SKM-1 treated with dmso at 0.1 percent for 144 hours (cell line): ENCODE measurements at regions not wholly inside any gene's neighbourhood (a gene's known extent, or its start where the extent isn't known, plus 50 kb on each side); places are given as distances from the start of the nearest gene placed in this dataset.
"Not testable (repeated sequence)": the region's sequence is repeated elsewhere in the genome, so short reads cannot be mapped to it uniquely, and the experiment has no call there.

Source experiments
- DNase-seq: peaks from one replicate; lab custom pipeline; 2025; ENCODE audit not compliant: unreplicated experiment; lab: John Stamatoyannopoulos, UW

DNA sequence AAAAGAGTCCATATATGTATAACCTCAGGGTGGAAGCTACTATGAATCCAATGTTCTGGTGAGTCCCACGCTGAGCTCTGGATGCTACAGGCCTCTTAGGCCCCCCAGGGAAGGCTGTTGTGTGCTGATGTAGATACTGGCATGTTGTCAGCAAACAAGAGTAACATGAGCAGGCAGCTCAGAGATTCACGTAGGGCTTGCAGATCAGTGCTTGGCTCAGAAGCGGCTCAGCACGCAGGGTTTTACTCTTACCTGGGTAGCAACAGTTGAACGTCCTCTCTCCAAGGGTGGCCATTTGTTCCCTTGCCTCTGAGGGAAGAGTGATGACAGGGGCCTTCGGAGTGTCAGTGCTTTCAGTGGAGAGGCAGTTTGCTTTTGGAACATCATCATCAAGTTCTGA lies 93.4 kb downstream of the ZFP64 start:
- DNase-seq = no peak

DNA sequence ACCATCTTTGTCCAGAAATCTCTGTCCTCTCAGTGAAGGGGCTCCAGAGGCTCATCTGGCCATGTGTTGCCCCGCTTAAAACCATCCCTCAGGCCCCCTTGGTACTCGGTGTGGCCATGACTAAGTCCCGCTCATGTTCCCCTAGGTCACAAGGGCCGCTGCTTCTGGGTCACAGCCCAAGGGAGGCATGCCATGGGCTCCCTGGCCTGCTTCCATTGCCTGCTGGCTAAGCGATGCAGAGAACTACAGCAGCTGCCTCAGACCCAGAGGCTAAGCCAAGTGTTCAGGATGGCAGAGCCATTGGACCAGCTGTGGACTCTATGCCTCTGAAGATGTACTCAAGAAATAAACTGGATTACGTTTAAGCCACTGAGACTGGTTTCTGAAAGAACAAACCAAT lies 95.5 kb downstream of the ZFP64 start:
- DNase-seq = no peak

DNA sequence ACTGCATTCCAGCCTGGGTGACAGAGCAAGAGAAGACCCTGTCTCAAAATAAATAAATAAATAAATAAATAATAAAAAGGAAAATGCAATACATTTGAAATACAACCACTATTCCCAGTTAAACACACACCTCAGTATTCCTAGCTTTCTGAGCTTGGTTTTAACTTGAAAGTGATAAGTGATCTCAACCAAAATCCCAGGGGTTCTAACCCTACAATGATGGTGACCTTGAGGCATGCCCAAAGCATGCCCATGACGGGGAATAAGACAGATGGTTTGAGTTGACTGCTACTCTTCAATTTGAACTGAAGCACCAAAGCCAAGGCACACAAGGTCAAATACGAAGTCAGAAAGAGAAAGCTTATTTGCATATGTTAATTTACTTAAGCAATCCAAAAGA lies 96.9 kb downstream of the ZFP64 start:
- DNase-seq = no peak

DNA sequence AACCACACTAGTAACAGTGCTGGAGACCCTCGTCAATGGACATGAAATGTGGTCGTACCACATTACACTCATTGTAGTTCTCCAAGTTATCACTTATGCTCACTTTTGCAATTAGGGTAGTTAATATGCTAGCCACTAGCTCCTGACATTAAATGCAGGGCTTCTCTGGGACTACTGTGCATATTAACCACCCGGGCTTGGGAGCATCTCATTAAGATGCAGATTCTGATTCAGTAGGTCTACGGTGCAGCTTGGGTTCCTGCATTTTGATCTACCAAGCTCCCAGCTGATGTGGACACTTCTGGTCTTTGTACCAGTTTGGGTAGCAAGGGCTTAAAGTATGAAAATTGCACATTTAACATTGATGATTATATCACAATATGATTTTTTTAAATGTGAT lies 98.0 kb downstream of the ZFP64 start:
- no peak for DNase-seq

DNA sequence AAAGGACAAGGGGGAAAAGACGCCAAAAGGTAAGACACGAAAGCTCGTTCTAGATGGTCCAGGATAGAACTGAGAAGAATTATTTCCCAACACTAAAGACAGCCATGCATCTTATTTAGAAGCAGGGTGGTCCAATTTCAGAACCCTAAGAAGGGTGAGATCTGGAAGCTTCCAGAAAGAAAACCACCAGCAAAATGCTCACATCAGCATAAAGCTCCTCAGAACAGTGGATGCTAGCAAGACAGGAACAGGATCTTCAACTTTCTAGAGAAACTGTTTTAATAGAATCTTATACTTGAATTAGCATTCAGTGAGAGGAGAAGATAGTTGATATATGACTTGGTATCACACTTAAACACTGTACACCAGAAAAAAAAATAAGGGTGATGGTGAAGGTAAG lies 101.5 kb downstream of the ZFP64 start:
- no peak for DNase-seq

DNA sequence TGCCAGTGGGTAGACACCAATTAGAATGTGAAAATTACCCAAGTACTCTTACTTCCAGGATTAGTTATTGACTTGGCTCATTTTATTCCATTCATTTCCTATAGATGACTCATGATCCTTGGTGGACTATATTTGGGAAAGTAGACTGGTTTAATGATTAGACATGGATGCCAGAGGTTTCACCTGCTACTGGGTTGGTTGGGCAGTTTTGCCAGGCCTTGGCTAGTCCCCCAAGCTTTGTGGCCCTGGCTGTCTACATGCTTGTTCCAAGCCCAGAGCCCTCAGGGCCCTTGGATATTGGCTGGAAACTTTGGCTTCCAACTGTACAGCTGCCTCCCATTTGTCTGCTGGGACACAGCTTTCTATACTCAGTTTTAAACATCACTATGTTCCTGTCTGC lies 104.1 kb downstream of the ZFP64 start:
- no peak for DNase-seq

DNA sequence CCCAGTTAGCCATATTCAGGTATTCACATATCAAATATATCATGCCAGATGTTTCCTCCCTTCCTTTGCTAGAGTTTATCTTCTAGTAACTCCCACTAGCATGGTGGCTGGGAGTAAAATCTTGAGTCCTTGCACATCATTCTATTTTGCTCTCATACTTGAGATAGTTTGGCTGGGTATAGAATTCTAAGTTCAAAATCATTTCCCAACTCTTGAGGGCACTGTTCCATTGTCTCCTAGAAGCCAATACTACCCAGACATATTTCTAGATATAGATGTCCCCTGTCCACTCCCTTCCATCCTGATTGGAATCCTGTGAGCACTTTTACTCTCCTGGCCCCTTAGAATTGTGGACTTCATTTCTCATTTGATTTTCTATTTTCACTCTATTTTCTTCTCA lies 104.7 kb downstream of the ZFP64 start:
- DNase-seq = no peak

DNA sequence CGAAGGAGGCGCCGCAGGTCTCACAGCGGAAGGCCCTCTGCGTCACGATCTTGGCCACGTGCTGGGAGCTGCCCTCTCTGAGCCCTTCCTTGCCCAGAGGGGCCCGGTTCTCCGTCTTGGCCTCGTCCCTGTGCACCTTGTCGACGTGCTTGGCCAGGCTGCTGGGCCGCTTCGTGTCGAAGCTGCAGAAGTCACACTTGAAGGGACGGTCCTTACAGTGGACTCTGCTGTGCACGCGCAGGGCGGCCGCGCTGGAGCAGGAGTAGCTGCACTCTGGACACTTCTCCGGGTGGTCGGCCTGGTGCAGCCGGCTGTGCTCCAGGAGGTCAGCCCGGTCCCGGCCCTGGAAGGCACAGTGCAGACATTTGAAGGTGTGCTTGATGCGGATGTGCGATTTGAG lies 106.9 kb downstream of the ZFP64 start:
- no peak for DNase-seq

DNA sequence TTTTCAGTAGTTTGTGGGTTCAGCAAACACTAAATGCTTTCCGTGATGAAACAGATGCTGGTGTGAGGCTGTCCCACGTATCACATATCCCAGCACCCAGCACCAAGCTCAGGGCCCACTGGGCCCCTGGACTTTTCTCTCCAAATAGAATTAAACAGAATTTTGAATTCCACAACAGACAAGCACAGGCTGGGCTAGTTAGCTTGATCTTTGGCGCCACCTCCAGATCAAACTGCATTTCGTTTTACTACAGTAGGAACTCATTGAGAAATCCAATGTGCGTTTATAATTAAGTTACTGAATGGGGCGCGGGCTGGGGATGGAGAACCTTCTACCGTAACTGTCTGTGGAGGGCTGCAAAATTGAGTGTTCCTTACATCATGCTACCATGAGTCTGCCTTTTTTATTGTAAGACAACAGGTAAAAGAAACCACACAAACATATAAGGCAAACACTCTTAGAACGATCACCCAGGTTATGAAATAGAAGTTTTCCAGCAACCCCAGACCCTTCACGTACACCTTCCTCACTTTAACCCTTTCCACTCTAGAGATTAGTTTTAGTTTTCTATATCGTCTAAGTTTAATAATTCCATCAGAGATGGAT lies 107.8 kb downstream of the ZFP64 start:
- peak; percentile 42 for DNase-seq

DNA sequence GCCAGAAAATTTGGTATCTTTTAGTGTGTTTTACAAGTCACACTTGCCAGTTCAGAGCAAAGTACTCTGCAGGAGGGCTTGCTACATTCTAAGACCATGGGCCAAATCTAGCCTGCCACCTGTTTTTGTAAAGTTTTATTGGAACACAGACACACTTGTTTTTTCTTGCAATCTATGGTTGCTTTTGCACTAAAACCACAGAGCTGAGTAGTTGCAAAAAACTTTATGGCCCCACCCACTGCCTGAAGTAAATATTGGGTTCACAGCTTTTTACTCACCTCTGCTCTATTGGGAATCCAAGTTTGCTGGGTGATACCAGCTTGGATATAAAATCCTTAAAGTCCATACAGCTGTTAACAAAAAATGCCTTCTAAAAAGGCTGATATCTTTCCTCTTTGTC lies 109.0 kb downstream of the ZFP64 start:
- no peak for DNase-seq

DNA sequence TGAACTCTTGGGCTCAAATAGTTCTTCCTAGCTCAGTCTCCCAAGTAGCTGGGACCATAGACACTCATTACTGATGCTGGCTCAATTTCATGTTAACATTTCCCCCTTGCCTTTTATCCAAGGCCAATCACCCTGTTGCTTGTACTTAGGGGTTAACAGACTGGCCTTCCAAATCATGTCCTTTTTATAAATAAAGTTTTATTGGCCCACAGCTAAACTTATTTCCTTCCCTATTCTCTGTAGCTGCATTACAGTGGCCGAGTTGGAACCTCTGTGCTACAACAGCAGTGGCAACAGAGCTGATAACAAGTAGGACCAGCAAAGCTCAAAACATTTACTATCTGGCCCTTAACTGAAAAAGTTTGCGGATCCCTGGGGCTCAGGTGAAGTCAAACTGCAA lies 109.8 kb downstream of the ZFP64 start:
- no peak for DNase-seq

DNA sequence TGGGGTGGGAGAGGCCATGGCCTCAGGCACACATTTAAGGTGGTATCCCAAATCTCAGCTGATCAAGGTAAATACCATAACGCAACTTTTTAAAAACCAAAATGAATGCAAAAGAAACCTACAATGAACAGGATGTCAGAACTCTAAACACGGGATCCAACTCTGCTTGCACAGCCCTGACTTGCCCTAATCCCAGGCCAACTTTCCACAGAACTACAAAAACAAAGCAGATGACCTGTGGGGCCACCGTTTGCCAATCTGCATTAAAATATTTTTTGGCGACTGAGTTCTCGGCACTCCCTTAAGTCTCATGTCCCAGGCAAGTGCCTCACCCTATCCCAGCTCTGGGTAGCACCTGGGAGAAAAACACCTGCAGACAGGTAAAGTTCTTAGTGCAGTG lies 110.5 kb downstream of the ZFP64 start:
- DNase-seq = no peak

DNA sequence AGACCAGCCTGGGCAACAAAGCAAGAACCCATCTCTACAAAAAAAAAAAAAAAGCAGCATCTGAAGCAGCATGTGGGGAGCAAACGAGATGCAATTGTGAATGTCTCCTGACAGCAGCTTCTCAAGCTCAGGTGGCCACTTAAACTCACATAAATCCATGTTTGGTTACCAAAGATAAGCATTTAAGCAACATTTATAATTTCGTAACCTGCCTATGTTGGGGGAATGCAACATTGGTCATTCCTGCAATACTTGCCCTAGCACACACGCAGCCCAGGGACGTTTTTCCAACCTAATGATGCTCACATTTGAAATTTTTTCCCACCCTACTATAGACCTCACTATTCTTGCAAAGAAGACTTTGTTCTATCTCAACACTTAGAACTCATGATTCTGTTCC lies 113.3 kb downstream of the ZFP64 start:
- DNase-seq = no peak

DNA sequence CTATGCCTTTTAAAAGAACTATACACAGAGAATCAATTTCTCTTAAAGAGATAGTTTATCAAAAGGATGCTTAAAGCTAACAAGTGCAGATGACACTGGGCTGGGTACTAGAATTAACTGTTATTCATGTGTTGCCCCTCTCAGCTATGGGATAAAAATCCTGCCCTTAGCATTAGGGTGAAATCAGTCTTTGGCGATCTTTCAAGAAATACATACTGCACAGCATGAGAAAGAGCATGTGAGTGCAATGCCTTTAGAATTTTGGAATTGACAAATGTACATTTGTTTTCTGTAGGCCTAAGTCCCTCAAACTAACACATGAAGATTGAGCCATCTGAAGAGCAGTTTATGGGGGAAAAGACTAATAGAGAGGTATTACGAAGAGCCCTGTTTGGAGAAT lies 115.4 kb downstream of the ZFP64 start:
- no peak for DNase-seq

DNA sequence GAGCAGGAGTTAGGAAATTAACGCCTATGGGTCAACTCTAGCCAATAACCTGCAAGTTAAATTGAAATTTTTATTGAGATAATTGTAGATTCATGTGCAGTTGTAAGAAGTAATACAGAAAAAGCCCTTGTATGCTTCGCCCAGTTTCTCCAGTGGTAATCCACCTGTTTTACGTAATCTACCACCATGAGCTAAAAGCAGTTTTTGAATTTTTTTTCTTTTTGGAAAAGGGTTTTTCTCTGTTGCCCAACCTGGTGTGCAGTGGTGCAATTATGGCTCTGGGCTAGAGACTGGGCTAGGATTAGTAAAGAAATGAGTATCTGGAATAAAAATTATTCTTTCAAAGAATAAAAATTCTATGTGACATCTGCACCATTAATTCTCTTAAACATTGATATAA lies 116.2 kb downstream of the ZFP64 start:
- DNase-seq = no peak

DNA sequence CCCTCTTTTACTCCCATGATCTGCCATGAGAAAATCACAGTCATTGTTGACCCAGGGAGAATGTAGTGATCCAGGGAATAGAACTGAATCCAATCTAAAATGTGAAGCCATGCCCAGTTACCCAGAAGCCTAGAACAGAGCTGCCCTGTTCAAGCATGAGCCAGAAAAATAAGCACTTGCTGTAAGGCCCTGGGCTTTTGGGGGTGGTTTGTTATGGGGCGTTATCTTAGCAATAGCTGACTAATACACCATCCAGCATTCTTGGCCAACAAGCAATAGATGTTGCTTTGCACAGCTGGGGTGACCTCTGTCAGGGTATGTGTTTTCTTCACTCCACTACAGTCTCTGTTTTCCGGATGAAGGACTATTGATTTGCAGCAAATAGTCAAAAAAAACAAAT lies 120.4 kb downstream of the ZFP64 start:
- DNase-seq = no peak

DNA sequence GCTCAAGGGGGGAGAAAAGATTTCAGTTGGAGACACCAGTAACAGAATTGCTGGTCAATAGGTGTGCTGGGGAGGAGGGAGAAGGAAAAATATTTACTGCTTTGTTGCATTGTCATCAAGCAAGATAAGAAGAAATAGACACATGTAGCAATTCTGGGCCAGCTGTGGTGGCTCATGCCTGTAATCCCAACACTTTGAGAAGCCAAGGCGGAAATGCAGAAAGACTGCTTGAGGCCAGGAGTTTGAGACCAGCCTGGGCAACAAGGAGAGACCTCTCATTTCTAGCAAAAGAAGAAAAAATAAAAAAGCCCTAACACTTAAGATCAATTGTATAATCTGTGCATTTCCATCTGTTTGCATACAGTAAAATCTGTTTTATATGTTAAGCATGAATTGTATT lies 126.6 kb downstream of the ZFP64 start:
- no peak for DNase-seq

DNA sequence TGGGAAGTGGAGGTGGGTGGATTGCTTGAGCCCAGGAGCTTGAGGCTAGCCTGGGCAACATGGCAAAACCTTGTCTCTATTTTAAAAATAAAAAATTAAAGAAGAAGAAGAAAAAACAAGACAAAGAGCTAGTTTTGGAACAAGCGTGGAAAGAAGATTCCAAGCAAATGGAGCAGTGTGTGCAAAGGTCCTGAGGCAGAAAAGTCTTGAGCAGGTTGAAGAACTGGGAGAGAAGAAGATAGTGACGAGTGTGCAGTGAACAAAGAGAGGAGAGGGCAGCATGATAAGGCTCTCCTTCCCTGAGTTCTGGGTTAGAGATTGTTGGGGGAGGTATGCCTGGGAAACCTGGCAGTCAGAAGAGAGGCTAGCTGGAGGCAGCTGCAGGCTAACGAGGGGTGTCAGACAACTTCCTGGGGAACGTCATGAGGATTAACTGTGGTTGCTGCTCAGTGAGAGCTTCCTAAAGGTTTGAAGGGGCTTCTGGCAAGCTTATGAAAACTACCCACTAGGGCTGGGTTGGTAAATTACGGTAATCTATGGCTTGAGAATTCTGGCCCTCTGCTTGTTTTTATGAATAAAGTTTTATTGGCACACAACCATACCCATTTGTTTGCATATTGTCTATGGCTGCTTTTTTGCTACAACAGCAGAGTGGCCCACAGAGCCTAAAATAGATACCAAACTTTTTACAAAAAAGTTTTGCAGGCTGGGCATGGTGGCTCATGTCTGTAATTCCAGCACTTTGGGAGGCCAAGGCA lies 128.9 kb downstream of the ZFP64 start:
- DNase-seq = no peak

DNA sequence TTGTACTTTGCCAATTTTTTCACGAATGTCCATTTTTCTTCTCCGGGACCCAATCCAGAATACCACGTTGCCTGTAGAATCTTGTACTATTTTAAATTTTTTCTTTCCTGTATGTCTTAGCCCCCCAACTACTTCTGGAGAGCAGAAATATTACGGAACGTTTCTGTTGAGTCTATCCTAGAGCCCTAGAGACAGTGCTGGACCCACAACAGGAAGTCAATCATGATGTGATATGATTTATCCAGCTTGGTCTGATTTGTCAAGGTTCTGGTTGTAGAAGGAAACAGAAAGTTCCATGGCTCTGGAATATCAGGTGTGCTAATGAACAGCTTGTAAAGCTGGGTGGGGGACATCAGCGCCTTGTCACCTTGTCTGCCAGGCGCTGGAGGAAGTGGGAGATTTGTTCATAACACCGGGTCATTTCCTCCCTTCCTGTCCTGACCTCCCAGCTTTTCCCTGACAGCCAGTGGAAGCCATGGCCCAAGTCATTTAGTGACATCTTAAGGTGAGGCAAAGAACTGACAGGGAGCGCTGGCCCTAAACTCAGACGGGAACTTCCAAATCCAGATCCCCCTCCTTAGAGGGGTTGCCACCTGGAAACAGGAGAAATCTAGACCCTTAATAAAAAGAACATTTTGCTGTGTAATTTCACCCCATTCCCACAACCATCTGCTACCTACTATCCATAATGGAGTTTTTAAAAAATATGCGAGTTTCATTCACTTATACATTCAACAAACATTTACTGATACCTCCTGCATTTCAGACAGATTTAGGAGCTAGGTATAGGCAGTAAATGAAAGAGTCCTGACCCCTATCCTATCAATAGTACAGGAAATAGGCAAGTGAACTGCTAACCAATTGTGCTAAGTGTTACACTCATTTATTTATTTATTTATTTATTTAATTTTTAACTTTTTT lies 130.5 kb downstream of the ZFP64 start:
- DNase-seq = no peak

DNA sequence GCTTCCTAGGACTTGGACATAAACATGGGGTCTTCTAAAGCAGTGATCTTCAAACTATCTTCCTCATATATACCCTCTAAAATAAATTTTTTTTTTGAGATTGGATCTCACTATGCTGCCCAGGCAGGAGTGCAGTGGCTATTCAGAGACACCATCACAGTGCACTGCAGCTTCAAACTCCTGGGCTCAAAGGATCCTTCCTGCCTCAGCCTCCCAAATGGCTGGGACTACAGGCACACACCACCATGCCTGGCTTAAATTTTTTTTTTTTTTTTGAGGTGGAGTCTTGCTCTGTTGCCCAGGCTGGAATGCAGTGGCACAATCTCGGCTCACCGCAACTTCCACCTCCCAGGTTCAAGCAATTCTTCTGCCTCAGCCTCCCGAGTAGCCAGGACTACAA lies 134.4 kb downstream of the ZFP64 start:
- DNase-seq = not testable (repeated sequence)

DNA sequence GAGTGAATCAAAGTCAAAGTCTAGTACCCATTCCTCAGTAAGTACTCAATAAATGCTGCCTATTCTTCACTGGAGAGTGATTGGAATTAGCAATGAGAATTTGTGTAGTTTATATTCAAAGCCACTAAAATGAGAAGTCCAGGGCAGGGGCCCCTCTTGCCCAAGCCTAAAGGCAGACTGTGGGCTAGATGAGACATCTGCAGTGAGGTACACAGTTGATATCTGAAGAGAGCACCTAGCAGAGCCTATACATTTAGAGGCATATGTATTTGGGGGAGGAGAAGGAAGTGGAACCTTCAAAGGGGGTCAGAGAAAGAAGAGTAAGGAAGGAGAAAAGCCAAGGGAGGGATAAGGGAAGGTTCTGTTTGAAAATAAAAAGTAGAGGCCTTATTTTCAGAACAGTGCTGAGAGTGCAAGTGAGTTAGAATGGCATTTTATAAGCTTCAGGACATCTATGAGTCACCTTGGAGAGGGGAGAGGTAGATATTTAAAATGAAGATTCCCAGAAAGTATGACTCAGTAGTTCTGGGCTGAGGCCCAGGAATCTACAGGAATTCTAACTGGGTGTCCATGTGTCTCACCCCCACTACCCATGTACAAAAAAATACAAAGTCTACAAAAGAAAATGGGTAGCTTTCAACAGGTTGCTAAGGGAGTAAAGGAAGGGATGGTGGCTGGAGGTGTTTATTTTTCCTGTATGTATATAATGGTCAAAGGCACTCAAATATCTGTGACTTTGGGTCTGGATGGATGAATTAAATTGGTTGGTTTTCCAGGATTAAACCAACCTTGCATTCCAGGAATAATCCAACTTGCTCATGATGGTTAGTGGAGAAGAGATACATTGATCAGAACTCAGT lies 135.1 kb downstream of the ZFP64 start:
- no peak for DNase-seq
